HCT116 (cell line): ENCODE measurements at regions not wholly inside any gene's neighbourhood (a gene's known extent, or its start where the extent isn't known, plus 50 kb on each side); places are given as distances from the start of the nearest gene placed in this dataset.

Experiments
- ATAC-seq: fragments of 200-7000 bp; cut with Tn5 transposase; 2 replicates; pipeline ENCODE4 v1.9.1; 2020; ENCODE audit warnings: mild to moderate bottlenecking, moderate library complexity
- BruUV-seq: library from RNA; stranded (reverse); fragments of 400-500 nt; replicated peaks from 2 replicates; lab custom pipeline; 2021; lab: Mats Ljungman, UMichigan
- CTCF ChIA-PET: fragments of 300-600 bp; sonication (Branson Sonifier 250); formaldehyde crosslinking; loops from one replicate; lab custom pipeline; 2021; ENCODE audit warnings: antibody characterized with exemption; lab: Charles Lee
- POLR2A ChIA-PET: fragments of 300-600, 350-600 bp; sonication (Branson Sonifier 250); formaldehyde crosslinking; loops from one replicate; lab custom pipeline; 2021; ENCODE audit warnings: antibody characterized with exemption; lab: Charles Lee
- RAD21 ChIA-PET, 2 experiments: fragments of 300-600 bp; sonication (Branson Sonifier 250); formaldehyde crosslinking; loops; one replicate each; lab custom pipeline; 2023; ENCODE audit warnings: low total read pairs in 2 of 2; ENCODE audit not compliant: uncharacterized antibody in 2 of 2, unreplicated experiment in 2 of 2, low non-redundant PET in 1 of 2; lab: Charles Lee
- DNase-seq: peaks from one replicate; pipeline ENCODE4 v3.0.0-alpha.2; 2010; ENCODE audit warnings: low read depth, low spot score
- H2AFZ ChIP-seq: fragments of 200-600 bp; shearing (Covaris generic), sonication (generic); 2 replicates; pipeline ENCODE4 v1.6.1; 2017; ENCODE audit warnings: low read depth, mixed run types, mixed read lengths, antibody characterized with exemption, low read length; ENCODE audit not compliant: poor library complexity, severe bottlenecking
- H3K27ac ChIP-seq: 2 replicates; pipeline ENCODE4 v1.5.1; 2012; ENCODE audit warnings: low read depth, low read length
- H3K27me3 ChIP-seq: fragments of 200-600 bp; sonication (generic); 2 replicates; pipeline ENCODE4 v1.6.1; 2016; ENCODE audit warnings: mixed run types, low read length, mixed read lengths; ENCODE audit not compliant: insufficient read depth
- H3K36me3 ChIP-seq, 2 experiments: fragments of 200-500 bp in 1 of 2; fragments of 200-600 bp in 1 of 2; sonication (Bioruptor generic) in 1 of 2; sonication (generic) in 1 of 2; 2 replicates each; pipeline versions ENCODE4 v1.5.1 to v1.6.1; 2014 to 2016; ENCODE audit warnings: low read length in 2 of 2, inconsistent platforms in 1 of 2, mixed read lengths in 1 of 2, mixed run types in 1 of 2; ENCODE audit not compliant: insufficient read depth in 2 of 2, control insufficient read depth in 1 of 2
- H3K4me1 ChIP-seq, 2 experiments: fragments of 200-600 bp in 1 of 2; sonication (generic) in 1 of 2; 2 replicates each; pipeline versions ENCODE4 v1.5.1 to v1.6.1; 2012 to 2017; ENCODE audit warnings: low read length in 2 of 2, inconsistent platforms in 1 of 2, mild to moderate bottlenecking in 1 of 2, mixed read lengths in 1 of 2, mixed run types in 1 of 2, moderate library complexity in 1 of 2; ENCODE audit not compliant: insufficient read depth in 2 of 2, control insufficient read depth in 1 of 2
- H3K4me2 ChIP-seq: fragments of 200-600 bp; sonication (generic); 2 replicates; pipeline ENCODE4 v1.6.1; 2017; ENCODE audit warnings: mixed run types, low read length, mixed read lengths
- H3K4me3 ChIP-seq, 2 experiments: fragments of 200-600 bp in 1 of 2; sonication (generic) in 1 of 2; replicated peaks in 1 of 2; 2 replicates each; pipeline ENCODE4 v1.5.1; 2011 to 2016; ENCODE audit warnings: low read length in 2 of 2, control low read depth in 1 of 2, low read depth in 1 of 2, mild to moderate bottlenecking in 1 of 2, mixed read lengths in 1 of 2, mixed run types in 1 of 2
- H3K79me2 ChIP-seq: fragments of 200-600 bp; sonication (generic); 2 replicates; pipeline ENCODE4 v1.6.1; 2017; ENCODE audit warnings: mild to moderate bottlenecking, mixed run types, low read length, moderate library complexity, mixed read lengths; ENCODE audit not compliant: insufficient read depth
- H3K9ac ChIP-seq: fragments of 200-600 bp; sonication (generic); 2 replicates; pipeline ENCODE4 v1.6.1; 2016; ENCODE audit warnings: low read length, mixed read lengths
- H3K9me2 ChIP-seq: fragments of 200-600 bp; sonication (generic), shearing (Covaris generic); 2 replicates; pipeline ENCODE4 v1.6.1; 2017; ENCODE audit warnings: mixed run types, mild to moderate bottlenecking, moderate library complexity; ENCODE audit not compliant: insufficient read depth
- H3K9me3 ChIP-seq, 2 experiments: fragments of 200-500 bp in 1 of 2; fragments of 200-600 bp in 1 of 2; sonication (Bioruptor generic) in 1 of 2; sonication (generic) in 1 of 2; 2 replicates each; pipeline ENCODE4 v1.6.1; 2014 to 2017; ENCODE audit warnings: low read length in 2 of 2, mixed read lengths in 2 of 2, inconsistent platforms in 1 of 2, low read depth in 1 of 2, mild to moderate bottlenecking in 1 of 2, mixed run types in 1 of 2, moderate library complexity in 1 of 2; ENCODE audit not compliant: control insufficient read depth in 1 of 2, insufficient read depth in 1 of 2
- H4K20me1 ChIP-seq: fragments of 200-600 bp; sonication (generic), shearing (Covaris generic); 2 replicates; pipeline ENCODE4 v1.6.1; 2017; ENCODE audit warnings: mixed run types, mild to moderate bottlenecking, moderate library complexity; ENCODE audit not compliant: insufficient read depth
- ATF3 ChIP-seq: IDR thresholded peaks from 2 replicates; pipeline ENCODE4 v1.6.1; 2012
- CEBPB ChIP-seq: IDR thresholded peaks from 2 replicates; pipeline ENCODE4 v1.6.1; 2012; ENCODE audit warnings: low read depth
- CTCF ChIP-seq, 3 experiments: fragments of 200-600 bp in 1 of 3; sonication (generic) in 1 of 3; IDR thresholded peaks in 2 of 3; conservative IDR thresholded peaks in 1 of 3; 2 replicates each; pipeline ENCODE4 v1.5.1; 2012 to 2017; ENCODE audit warnings: low read depth in 2 of 3, low read length in 2 of 3, antibody characterized with exemption in 1 of 3, borderline replicate concordance in 1 of 3, control low read depth in 1 of 3, mild to moderate bottlenecking in 1 of 3, mixed read lengths in 1 of 3, mixed run types in 1 of 3, moderate library complexity in 1 of 3; ENCODE audit not compliant: insufficient read depth in 1 of 3
- FOSL1 ChIP-seq: IDR thresholded peaks from 2 replicates; pipeline ENCODE4 v1.6.1; 2012; ENCODE audit warnings: low read depth
- JUND ChIP-seq: IDR thresholded peaks from 2 replicates; pipeline ENCODE4 v1.6.1; 2012
- REST ChIP-seq: IDR thresholded peaks from 2 replicates; pipeline ENCODE4 v1.6.1; 2012; ENCODE audit warnings: low read depth
- SIN3A ChIP-seq: IDR thresholded peaks from 2 replicates; pipeline ENCODE4 v1.6.1; 2012; ENCODE audit warnings: low read depth
- SP1 ChIP-seq: IDR thresholded peaks from 2 replicates; pipeline ENCODE4 v1.6.1; 2012; ENCODE audit warnings: low read depth
- SRF ChIP-seq: IDR thresholded peaks from 2 replicates; pipeline ENCODE4 v1.6.1; 2012; ENCODE audit warnings: low read depth
- ZBTB33 ChIP-seq: IDR thresholded peaks from 2 replicates; pipeline ENCODE4 v1.6.1; 2011; ENCODE audit warnings: mild to moderate bottlenecking, low read length, moderate library complexity; ENCODE audit not compliant: insufficient replicate concordance; ENCODE audit errors: extremely low read depth
- intact Hi-C: fragments of 100-400 bp; cut with micrococcal nuclease; formaldehyde crosslinking; loops from 2 replicates; pipeline ENCODE4 v1.10.0; 2022

- BruUV-seq: no TSS peak
- CTCF ChIA-PET: no interaction called here
Measured at GRCh38 chr4:56750231-56750630, 69.1 kb upstream of the HOPX start.

GRCh38 chr4:56748271-56748670 lies 67.2 kb upstream of the HOPX start:
- H3K79me2 ChIP-seq: no peaks in the 10 kb centered on the region
- ChIA-PET RAD21 (no interaction called here), CTCF (no interaction called here), POLR2A (no interaction called here)
- no peak overlapping the region for H3K4me3 ChIP-seq
- no peak for DNase-seq
- H3K9me3 ChIP-seq: no peaks in the 10 kb centered on the region
- BruUV-seq: no TSS peak
- H3K9ac ChIP-seq: no peak overlapping the region
- H4K20me1 ChIP-seq: no peaks in the 10 kb centered on the region
- H3K9me2 ChIP-seq: no peaks in the 10 kb centered on the region
- no peak overlapping the region for H3K27ac ChIP-seq
- no peaks in the 10 kb centered on the region for H3K27me3 ChIP-seq
- no peak overlapping the region for H3K4me2 ChIP-seq
- intact Hi-C loops: no loop called here
- H3K36me3 ChIP-seq: no peaks in the 10 kb centered on the region
- TF ChIP-seq REST: no peak
- TF ChIP-seq ZBTB33: no peak
- TF ChIP-seq CTCF (IDR thresholded peaks at IDR 0.05 in 2 of 3, conservative IDR thresholded peaks at IDR 0.05 in 1 of 3; ENCODE audit: borderline replicate concordance in 1 of 3, insufficient read depth in 1 of 3, low read depth in 2 of 3, low read length in 2 of 3): no peak
- TF ChIP-seq, all 23 proteins: peak for 0
- no peak for ATAC-seq
- Histone ChIP-seq H3K4me1 (peaks cover 6% of the 10 kb centered on the region in 2 experiments; a peak in 3 of 4 replicates), H2AFZ (no peak overlapping the region)

More at GRCh38 chr4:56750231-56750630, 69.1 kb upstream of the HOPX start:
- no peak overlapping the region for H3K27ac ChIP-seq
- H3K4me1 ChIP-seq: peaks cover 6% of the 10 kb centered on the region in 2 experiments; a peak in 3 of 4 replicates
- ATAC-seq (no peak), DNase-seq (no peak)
- TF ChIP-seq ATF3 (no peak), SP1 (no peak), SRF (no peak), FOSL1 (no peak), SIN3A (no peak), JUND (no peak), CEBPB (no peak)
- intact Hi-C loops: no loop called here
- H3K27me3 ChIP-seq: no peaks in the 10 kb centered on the region
- H3K9me2 ChIP-seq: no peaks in the 10 kb centered on the region
- ChIA-PET RAD21 (no interaction called here), POLR2A (no interaction called here)
- no peaks in the 10 kb centered on the region for H3K9me3 ChIP-seq
- H3K79me2 ChIP-seq: no peaks in the 10 kb centered on the region
- no peak overlapping the region for H3K4me3 ChIP-seq
- no peak overlapping the region for H3K9ac ChIP-seq
- H2AFZ ChIP-seq: no peak overlapping the region
- H4K20me1 ChIP-seq: no peaks in the 10 kb centered on the region
- H3K4me2 ChIP-seq: no peak overlapping the region
- no peaks in the 10 kb centered on the region for H3K36me3 ChIP-seq
